H1 (cell line): ENCODE measurements at regions not wholly inside any gene's neighbourhood (a gene's known extent, or its start where the extent isn't known, plus 50 kb on each side); places are given as distances from the start of the nearest gene placed in this dataset.

Experiments
- CTCF ChIA-PET: fragments of 300-600 bp; sonication (Branson Sonifier 250); formaldehyde crosslinking; loops from one replicate; lab custom pipeline; 2021; ENCODE audit not compliant: partially characterized antibody; lab: Charles Lee
- POLR2A ChIA-PET: fragments of 300-600 bp; sonication (Branson Sonifier 250); formaldehyde crosslinking; loops from one replicate; lab custom pipeline; 2021; ENCODE audit warnings: inconsistent platforms; ENCODE audit not compliant: partially characterized antibody; lab: Charles Lee
- DNase-seq, 2 experiments: peaks; one replicate each; pipeline versions ENCODE4 v3.0.0 to v3.0.0-alpha.2; 2010 to 2022; ENCODE audit warnings: low spot score in 2 of 2, low read depth in 1 of 2, mixed read lengths in 1 of 2
- FAIRE-seq: peaks from 2 replicates; lab custom pipeline; 2011; peaks lifted over from hg19 to GRCh38; lab: Jason Lieb, UNC
- H2AFZ ChIP-seq: 2 replicates; pipeline ENCODE4 v1.8.1; 2012; ENCODE audit warnings: low read length, inconsistent platforms
- H2AK5ac ChIP-seq: 2 replicates; pipeline ENCODE4 v1.6.1; 2013; ENCODE audit warnings: low read depth, low read length
- H2BK120ac ChIP-seq: replicated peaks from 2 replicates; pipeline ENCODE3; 2013; ENCODE audit warnings: low read depth, low read length, inconsistent platforms
- H2BK12ac ChIP-seq: 2 replicates; pipeline ENCODE4 v1.6.1; 2013; ENCODE audit warnings: low read depth, low read length
- H2BK15ac ChIP-seq: 2 replicates; pipeline ENCODE4 v1.6.1; 2013; ENCODE audit warnings: low read length
- H2BK20ac ChIP-seq: 2 replicates; pipeline ENCODE4 v1.6.1; 2013; ENCODE audit warnings: low read length
- H2BK5ac ChIP-seq: 2 replicates; pipeline ENCODE4 v1.6.1; 2013; ENCODE audit warnings: low read depth, low read length
- H3K14ac ChIP-seq: 2 replicates; pipeline ENCODE4 v1.6.1; 2013; ENCODE audit warnings: inconsistent platforms; ENCODE audit not compliant: insufficient read length
- H3K18ac ChIP-seq: 2 replicates; pipeline ENCODE4 v1.6.1; 2013; ENCODE audit warnings: low read length; ENCODE audit errors: extremely low read depth
- H3K23ac ChIP-seq: 2 replicates; pipeline ENCODE4 v1.6.1; 2013; ENCODE audit warnings: inconsistent platforms; ENCODE audit not compliant: insufficient read length
- H3K23me2 ChIP-seq: 2 replicates; pipeline ENCODE4 v1.6.1; 2013; ENCODE audit warnings: low read depth, low read length
- H3K27ac ChIP-seq: 2 replicates; pipeline ENCODE4 v1.6.1; 2011; ENCODE audit warnings: low read depth, low read length, inconsistent platforms
- H3K27me3 ChIP-seq, 4 experiments: replicated peaks in 1 of 4; 1 replicate in 1 of 4; 2 replicates in 3 of 4; pipeline versions ENCODE4 v1.6.1 to v1.8.1; 2011 to 2013; ENCODE audit warnings: low read length in 3 of 4, mild to moderate bottlenecking in 3 of 4, inconsistent platforms in 2 of 4, mixed read lengths in 2 of 4, moderate library complexity in 1 of 4; ENCODE audit not compliant: control insufficient read depth in 3 of 4, insufficient read depth in 3 of 4; ENCODE audit errors: extremely low read depth in 1 of 4
- H3K36me3 ChIP-seq, 4 experiments: 2 replicates each; pipeline versions ENCODE4 v1.6.1 to v1.8.1; 2011 to 2013; ENCODE audit warnings: mild to moderate bottlenecking in 4 of 4, low read length in 3 of 4, moderate library complexity in 2 of 4, control low read depth in 1 of 4, inconsistent platforms in 1 of 4; ENCODE audit not compliant: insufficient read depth in 4 of 4, control insufficient read depth in 2 of 4
- H3K4ac ChIP-seq: replicated peaks from 2 replicates; pipeline ENCODE3; 2013; ENCODE audit warnings: low read length, low read depth, mixed read lengths, inconsistent platforms; ENCODE audit not compliant: insufficient read length
- H3K4me1 ChIP-seq, 4 experiments: replicated peaks in 1 of 4; 1 replicate in 1 of 4; 2 replicates in 3 of 4; pipeline versions ENCODE4 v1.6.1 to v1.8.1; 2011 to 2013; ENCODE audit warnings: low read length in 3 of 4, inconsistent platforms in 2 of 4, mixed read lengths in 1 of 4; ENCODE audit not compliant: insufficient read depth in 4 of 4, control insufficient read depth in 3 of 4
- H3K4me2 ChIP-seq, 2 experiments: 2 replicates each; pipeline versions ENCODE4 v1.6.1 to v1.8.1; 2011 to 2013; ENCODE audit warnings: low read depth in 2 of 2, low read length in 2 of 2, control low read depth in 1 of 2, inconsistent platforms in 1 of 2, mild to moderate bottlenecking in 1 of 2; ENCODE audit not compliant: insufficient read depth in 1 of 2
- H3K4me3 ChIP-seq, 4 experiments: fragments of 200-600, 300-600 bp in 1 of 4; sonication (generic), shearing (Covaris generic), sonication (Bioruptor Twin) in 1 of 4; 2 replicates each; pipeline versions ENCODE4 v1.5.1 to v1.8.1; 2011 to 2016; ENCODE audit warnings: low read length in 4 of 4, low read depth in 3 of 4, control low read depth in 2 of 4, inconsistent platforms in 2 of 4, mild to moderate bottlenecking in 2 of 4, mixed read lengths in 1 of 4, moderate library complexity in 1 of 4; ENCODE audit not compliant: insufficient read depth in 2 of 4; ENCODE audit errors: extremely low read depth in 1 of 4
- H3K56ac ChIP-seq: replicated peaks from 2 replicates; pipeline ENCODE3; 2013; ENCODE audit warnings: low read depth, mild to moderate bottlenecking, mixed read lengths, low read length, inconsistent platforms; ENCODE audit not compliant: insufficient read length
- H3K79me1 ChIP-seq: 2 replicates; pipeline ENCODE4 v1.6.1; 2013; ENCODE audit warnings: low read depth, low read length, control low read depth
- H3K79me2 ChIP-seq, 2 experiments: 2 replicates each; pipeline versions ENCODE4 v1.6.1 to v1.8.1; 2012 to 2013; ENCODE audit warnings: low read length in 2 of 2, mild to moderate bottlenecking in 2 of 2, inconsistent platforms in 1 of 2; ENCODE audit not compliant: insufficient read depth in 2 of 2, control insufficient read depth in 1 of 2
- H3K9ac ChIP-seq, 4 experiments: replicated peaks in 1 of 4; 1 replicate in 1 of 4; 2 replicates in 3 of 4; pipeline versions ENCODE4 v1.6.1 to v1.8.1; 2011 to 2013; ENCODE audit warnings: low read depth in 3 of 4, low read length in 3 of 4, control low read depth in 2 of 4, mild to moderate bottlenecking in 2 of 4, moderate library complexity in 2 of 4, inconsistent platforms in 1 of 4; ENCODE audit errors: extremely low read depth in 1 of 4
- H3K9me3 ChIP-seq, 2 experiments: 2 replicates each; pipeline versions ENCODE4 v1.6.1 to v1.8.1; 2012 to 2013; ENCODE audit warnings: mild to moderate bottlenecking in 2 of 2, moderate library complexity in 2 of 2, control low read depth in 1 of 2, inconsistent platforms in 1 of 2, low read depth in 1 of 2, low read length in 1 of 2, mixed read lengths in 1 of 2; ENCODE audit not compliant: insufficient read depth in 2 of 2
- H4K20me1 ChIP-seq, 2 experiments: replicated peaks in 1 of 2; 2 replicates each; pipeline versions ENCODE3 to v1.8.1; 2011 to 2013; ENCODE audit warnings: inconsistent platforms in 2 of 2, low read length in 2 of 2, mild to moderate bottlenecking in 1 of 2; ENCODE audit not compliant: insufficient read depth in 2 of 2, control insufficient read depth in 1 of 2
- H4K5ac ChIP-seq: 2 replicates; pipeline ENCODE4 v1.6.1; 2013; ENCODE audit warnings: low read length, low read depth, mixed read lengths, inconsistent platforms; ENCODE audit not compliant: insufficient read length
- H4K8ac ChIP-seq: 2 replicates; pipeline ENCODE4 v1.8.0; 2013; ENCODE audit warnings: mild to moderate bottlenecking, moderate library complexity, low read length, inconsistent platforms; ENCODE audit not compliant: insufficient read depth; ENCODE audit errors: extremely low read depth
- H4K91ac ChIP-seq: replicated peaks from 2 replicates; pipeline ENCODE3; 2013; ENCODE audit warnings: low read length, mixed read lengths, inconsistent platforms; ENCODE audit not compliant: insufficient read length
- HDAC2 ChIP-seq, 2 experiments: fragments of 300-600 bp in 1 of 2; sonication (generic) in 1 of 2; IDR thresholded peaks; 2 replicates each; pipeline ENCODE4 v1.6.1; 2011 to 2012; ENCODE audit warnings: low read depth in 2 of 2, low read length in 2 of 2, mild to moderate bottlenecking in 2 of 2, moderate library complexity in 2 of 2, borderline replicate concordance in 1 of 2, inconsistent platforms in 1 of 2
- HDAC6 ChIP-seq: IDR thresholded peaks from one replicate; pipeline ENCODE4 v1.7.1; 2012; ENCODE audit warnings: low read depth, mild to moderate bottlenecking, inconsistent platforms, low read length, moderate library complexity
- SAP30 ChIP-seq: fragments of 300-600 bp; sonication (generic); IDR thresholded peaks from 2 replicates; pipeline ENCODE4 v1.7.1; 2012; ENCODE audit warnings: low read length, moderate library complexity, mild to moderate bottlenecking, inconsistent platforms; ENCODE audit not compliant: insufficient read depth, insufficient replicate concordance
- SP4 ChIP-seq: IDR thresholded peaks from 2 replicates; pipeline ENCODE4 v1.6.1; 2012; ENCODE audit warnings: low read length, inconsistent platforms
- TBP ChIP-seq: IDR thresholded peaks from 2 replicates; pipeline ENCODE4 v1.6.1; 2011; ENCODE audit warnings: low read depth, low read length, improper control_type of control experiment
- ZNF274 ChIP-seq: IDR thresholded peaks from 2 replicates; pipeline ENCODE4 v1.7.0; 2012; ENCODE audit warnings: low read length, borderline replicate concordance; ENCODE audit errors: extremely low read depth
- WGBS, 2 experiments: shearing (Covaris generic) in 1 of 2; methylation state at CpG; one replicate each; pipeline versions ENCODE4 v1.1.6 to v1.1.7; 2013 to 2015; ENCODE audit warnings: low lambda C conversion rate in 2 of 2, mixed read lengths in 2 of 2, inconsistent platforms in 1 of 2, low coverage in 1 of 2, missing lambda C conversion rate in 1 of 2; ENCODE audit not compliant: insufficient replicate concordance in 2 of 2, insufficient coverage in 1 of 2, insufficient read length in 1 of 2; ENCODE audit errors: extremely low coverage in 1 of 2, missing lambda C conversion rate in 1 of 2; 5-methylcytosine and 5-hydroxymethylcytosine counted together
- TF ChIP-seq, protein P1 (sequence below): IDR thresholded peaks from 2 replicates; pipeline ENCODE4 v1.6.1; 2011; ENCODE audit warnings: low read depth, mild to moderate bottlenecking, low read length; ENCODE audit not compliant: insufficient read depth

- CTCF ChIA-PET = interaction anchor here (1.1 to 3.7 kb wide), 4 partner anchors 10 to 45 kb away, joined by 3 to 25 read pairs (median 8); no protein-coding TSS in a partner anchor
- TF ChIP-seq, protein P1, sequence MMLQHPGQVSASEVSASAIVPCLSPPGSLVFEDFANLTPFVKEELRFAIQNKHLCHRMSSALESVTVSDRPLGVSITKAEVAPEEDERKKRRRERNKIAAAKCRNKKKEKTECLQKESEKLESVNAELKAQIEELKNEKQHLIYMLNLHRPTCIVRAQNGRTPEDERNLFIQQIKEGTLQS = no peak
- TF ChIP-seq HDAC2 (IDR thresholded peaks at IDR 0.05; ENCODE audit: borderline replicate concordance in 1 of 2, low read depth in 2 of 2, low read length in 2 of 2) = no peak
- TF ChIP-seq HDAC6 = no peak
- no peak for TF ChIP-seq ZNF274
- TF ChIP-seq TBP = no peak
- no peak for TF ChIP-seq SAP30
- TF ChIP-seq SP4 = no peak
Measured at GRCh38 chr7:12504149-12504548, 66.4 kb upstream of the SCIN start.

More at GRCh38 chr7:12504149-12504548, 66.4 kb upstream of the SCIN start:
- Histone ChIP-seq H2BK15ac (no peak overlapping the region), H3K36me3 (no peaks in the 10 kb centered on the region), H3K4me3 (peak overlapping the region in 1 of 4 experiments; percentile 14; a peak in 1 of 8 replicates), H4K8ac (no peak overlapping the region), H3K79me2 (no peaks in the 10 kb centered on the region), H3K9ac (no peak overlapping the region), H4K91ac (no peak overlapping the region), H2AFZ (no peak overlapping the region), H3K23ac (no peak overlapping the region), H3K23me2 (no peaks in the 10 kb centered on the region), H3K4me2 (no peak overlapping the region; a peak in 1 of 4 replicates), H3K79me1 (no peaks in the 10 kb centered on the region), H2BK5ac (no peak overlapping the region), H3K4me1 (peaks cover 0 to 6% (median 0%) of the 10 kb centered on the region in 4 experiments; a peak in 1 of 7 replicates), H4K5ac (peak overlapping the region; percentile 83), H2AK5ac (no peak overlapping the region), H3K9me3 (no peaks in the 10 kb centered on the region), H3K18ac (no peak overlapping the region), H2BK20ac (no peak overlapping the region), H3K56ac (no peak overlapping the region), H4K20me1 (no peaks in the 10 kb centered on the region), H2BK120ac (no peak overlapping the region), H3K14ac (no peak overlapping the region), H2BK12ac (no peak overlapping the region), H3K27me3 (no peaks in the 10 kb centered on the region), H3K4ac (no peak overlapping the region), H3K27ac (no peak overlapping the region)
- no peak for FAIRE-seq
- WGBS, 2 experiments = 48% methylated on average over 1 of the region's 1 CpG; no CpG with 5 or more reads in 1 of the 2 experiments
- no peak for DNase-seq
- POLR2A ChIA-PET = no interaction called here
